Transverse colon (tissue), 4 donors: ENCODE measurements at regions not wholly inside any gene's neighbourhood (a gene's known extent, or its start where the extent isn't known, plus 50 kb on each side); places are given as distances from the start of the nearest gene placed in this dataset.
"Not testable (repeated sequence)": the region's sequence is repeated elsewhere in the genome, so short reads cannot be mapped to it uniquely, and the experiment has no call there.

Source experiments
- DNase-seq: peaks from one replicate; pipeline ENCODE4 v3.0.0-alpha.2; 2019
- H3K27ac ChIP-seq, 4 donors: fragments of 200-600 bp; sonication (generic); 2 replicates each; pipeline ENCODE4 v1.5.1; 2016 to 2018; ENCODE audit warnings: inconsistent platforms in 4 of 4
- H3K27me3 ChIP-seq: fragments of 200-600 bp; sonication (generic); 2 replicates; pipeline ENCODE4 v1.5.1; 2017; ENCODE audit warnings: inconsistent platforms
- H3K36me3 ChIP-seq, 4 donors: fragments of 200-600 bp; sonication (generic); 2 replicates each; pipeline ENCODE4 v1.5.1; 2017 to 2019; ENCODE audit warnings: inconsistent platforms in 4 of 4
- H3K4me1 ChIP-seq, 4 donors: fragments of 200-600 bp; sonication (generic); 2 replicates each; pipeline ENCODE4 v1.5.1; 2017 to 2020; ENCODE audit warnings: inconsistent platforms in 4 of 4
- H3K4me3 ChIP-seq, 4 donors: fragments of 200-600 bp; sonication (generic); 1 replicate in 1 of 4; 2 replicates in 3 of 4; pipeline versions ENCODE4 v1.5.1 to v1.6.1; 2017 to 2019; ENCODE audit warnings: inconsistent platforms in 4 of 4
- H3K9me3 ChIP-seq, 2 donors: fragments of 200-600 bp; sonication (generic); 2 replicates each; pipeline ENCODE4 v1.5.1; 2017 to 2019; ENCODE audit warnings: inconsistent platforms in 2 of 2
- CTCF ChIP-seq, 5 experiments: fragments of 200-600 bp in 3 of 5; fragments of 450-650 bp in 2 of 5; sonication (generic) in 3 of 5; IDR thresholded peaks; 1 replicate in 2 of 5; 2 replicates in 3 of 5; pipeline ENCODE4 v1.5.1; 2016 to 2017; ENCODE audit warnings: antibody characterized with exemption in 5 of 5, inconsistent platforms in 3 of 5, mild to moderate bottlenecking in 2 of 5, moderate library complexity in 1 of 5
- EP300 ChIP-seq: sonication (generic); formaldehyde crosslinking; IDR thresholded peaks from one replicate; pipeline ENCODE4 v1.6.1; 2017; ENCODE audit warnings: antibody characterized with exemption, low read depth
- POLR2A ChIP-seq: fragments of 450-650 bp; IDR thresholded peaks from one replicate; pipeline ENCODE4 v1.6.1; 2016; ENCODE audit warnings: antibody characterized with exemption, mild to moderate bottlenecking, moderate library complexity
- POLR2AphosphoS5 ChIP-seq, 3 donors: sonication (generic); formaldehyde crosslinking; IDR thresholded peaks; one replicate each; pipeline ENCODE4 v1.6.1; 2016; ENCODE audit warnings: antibody characterized with exemption in 3 of 3
- WGBS, 2 donors: methylation state at CpG; one replicate each; pipeline ENCODE4 v1.1.5; 2018; ENCODE audit warnings: low coverage in 1 of 2; 5-methylcytosine and 5-hydroxymethylcytosine counted together
- in situ Hi-C, 4 donors: fragments of 200-750 bp; cut with MboI; loops; one replicate each; pipeline versions ENCODE4 v1.15.0 to v1.15.1; 2017; ENCODE audit warnings: low sequenced_read_pairs in 3 of 4, low pct_ligation_motif_present in 1 of 4, low pct_unique_long_range_greater_than_20kb in 1 of 4
- intact Hi-C: fragments of 100-400 bp; cut with DNase I; formaldehyde crosslinking; loops from one replicate; pipeline ENCODE4 v1.15.1; 2023; ENCODE audit warnings: low total_unique reads

- intact Hi-C loops: no loop called here
These were observed 1080.3 kb downstream of the ZPLD1 start for GRCh38 chr3:103515116-103515515.

GRCh38 chr3:103516950-103517349, 1082.1 kb downstream of the ZPLD1 start:
- TF ChIP-seq POLR2A (no peak), POLR2AphosphoS5 (IDR thresholded peaks at IDR 0.05) (no peak), EP300 (no peak), CTCF (IDR thresholded peaks at IDR 0.05) (no peak)
- no peak overlapping the region for H3K27ac ChIP-seq
- no peak for DNase-seq
- no peaks in the 10 kb centered on the region for H3K36me3 ChIP-seq
- H3K27me3 ChIP-seq: no peaks in the 10 kb centered on the region
- no peaks in the 10 kb centered on the region for H3K4me1 ChIP-seq
- 66 to 81% methylated on average over 2 to 3 of the region's 3 CpGs for WGBS, 2 donors
- no peak overlapping the region for H3K4me3 ChIP-seq
- intact Hi-C loops: no loop called here
- peaks cover 0 to 2% of the 10 kb centered on the region in 2 donors for H3K9me3 ChIP-seq
- in situ Hi-C loops: no loop called here

More at GRCh38 chr3:103515116-103515515, 1080.3 kb downstream of the ZPLD1 start:
- no peak for TF ChIP-seq EP300
- no peak for TF ChIP-seq POLR2AphosphoS5 (IDR thresholded peaks at IDR 0.05)
- no peak for TF ChIP-seq CTCF (IDR thresholded peaks at IDR 0.05)
- no peak for TF ChIP-seq POLR2A
- Histone ChIP-seq H3K4me3 (no peak overlapping the region), H3K4me1 (no peaks in the 10 kb centered on the region), H3K27me3 (no peaks in the 10 kb centered on the region), H3K9me3 (peaks cover 0 to 2% of the 10 kb centered on the region in 2 donors), H3K36me3 (no peaks in the 10 kb centered on the region), H3K27ac (no peak overlapping the region)
- 70 to 87% methylated on average over 3 to 5 of the region's 5 CpGs for WGBS, 2 donors
- no peak for DNase-seq
- in situ Hi-C loops: no loop called here

GRCh38 chr3:103531327-103531726, 1096.5 kb downstream of the ZPLD1 start:
- H3K36me3 ChIP-seq, in situ Hi-C loops, intact Hi-C loops, H3K27ac ChIP-seq, H3K9me3 ChIP-seq, H3K4me1 ChIP-seq, DNase-seq, H3K4me3 ChIP-seq, H3K27me3 ChIP-seq: not testable (repeated sequence)
- 90 to 100% methylated on average over 1 to 17 of the region's 19 CpGs for WGBS, 2 donors

DNA sequence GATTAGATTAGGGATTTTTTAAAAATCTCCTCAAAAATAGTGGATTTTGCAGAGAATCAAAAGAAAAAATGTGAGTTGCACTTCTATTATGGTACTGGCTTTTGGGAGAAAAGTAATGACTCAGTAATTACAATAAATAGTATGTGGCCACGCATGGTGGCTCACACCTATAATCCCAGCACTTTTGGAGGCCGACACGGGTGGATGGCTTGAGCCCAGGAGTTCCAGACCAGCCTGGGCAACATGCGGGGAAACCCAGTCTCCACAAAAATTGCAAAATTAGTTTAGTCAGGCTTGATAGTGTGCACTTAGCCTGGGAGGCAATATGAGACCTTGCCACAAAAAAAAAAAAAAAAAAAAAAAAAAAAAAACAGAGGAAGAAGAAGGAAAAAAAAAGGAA, 1098.2 kb downstream of the ZPLD1 start:
- in situ Hi-C loops (no loop called here), intact Hi-C loops (no loop called here)
- TF ChIP-seq CTCF (IDR thresholded peaks at IDR 0.05) (no peak), EP300 (no peak), POLR2A (no peak), POLR2AphosphoS5 (IDR thresholded peaks at IDR 0.05) (no peak)
- Histone ChIP-seq H3K4me3 (no peak overlapping the region), H3K9me3 (no peaks in the 10 kb centered on the region), H3K27me3 (no peaks in the 10 kb centered on the region), H3K4me1 (no peaks in the 10 kb centered on the region), H3K36me3 (no peaks in the 10 kb centered on the region), H3K27ac (no peak overlapping the region)
- 92% methylated on average over 4 of the region's 4 CpGs; no CpG with 5 or more reads in 1 of the 2 donors for WGBS, 2 donors
- no peak for DNase-seq

- intact Hi-C loops: no loop called here
These were observed 1119.6 kb downstream of the ZPLD1 start for GRCh38 chr3:103554451-103554850.

GRCh38 chr3:103564116-103564515, 1129.3 kb downstream of the ZPLD1 start:
- in situ Hi-C loops, intact Hi-C loops, H3K27me3 ChIP-seq, H3K36me3 ChIP-seq, DNase-seq, H3K9me3 ChIP-seq, H3K4me1 ChIP-seq, H3K27ac ChIP-seq, H3K4me3 ChIP-seq: not testable (repeated sequence)
- 82 to 84% methylated on average over 5 to 6 of the region's 6 CpGs for WGBS, 2 donors

More at GRCh38 chr3:103554451-103554850, 1119.6 kb downstream of the ZPLD1 start:
- DNase-seq: no peak
- Histone ChIP-seq H3K27me3 (no peaks in the 10 kb centered on the region), H3K36me3 (no peaks in the 10 kb centered on the region), H3K9me3 (no peaks in the 10 kb centered on the region), H3K4me3 (no peak overlapping the region), H3K27ac (no peak overlapping the region), H3K4me1 (no peaks in the 10 kb centered on the region)
- in situ Hi-C loops: no loop called here
- WGBS, 2 donors: 22 to 29% methylated on average over 8 of the region's 8 CpGs
- TF ChIP-seq POLR2AphosphoS5 (IDR thresholded peaks at IDR 0.05) (no peak), POLR2A (no peak), EP300 (no peak), CTCF (IDR thresholded peaks at IDR 0.05) (no peak)
